ENCODE measurements at regions not wholly inside any gene's neighbourhood (a gene's known extent, or its start where the extent isn't known, plus 50 kb on each side); places are given as distances from the start of the nearest gene placed in this dataset.

DNA sequence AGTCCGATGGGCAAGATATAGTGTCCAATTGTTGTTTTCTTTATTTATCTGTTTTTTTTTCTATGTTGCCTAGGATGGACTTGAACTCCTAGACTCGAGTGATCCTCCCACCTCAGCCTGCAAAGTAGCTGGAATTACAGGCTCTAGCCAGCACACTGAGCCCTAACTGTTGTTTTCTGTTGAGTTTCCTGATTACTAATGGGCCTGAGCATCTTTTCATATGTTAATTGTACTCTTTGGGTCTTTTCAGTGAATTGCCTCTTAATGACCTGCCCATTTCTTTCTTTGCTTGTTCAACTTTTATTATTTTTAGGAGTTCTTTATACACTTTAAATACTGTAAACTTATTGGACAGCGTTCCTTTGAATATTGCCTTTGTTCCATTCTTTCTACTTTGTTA is 213.0 kb downstream of the HS3ST3B1 start (continued):
- TF ChIP-seq, protein P1, sequence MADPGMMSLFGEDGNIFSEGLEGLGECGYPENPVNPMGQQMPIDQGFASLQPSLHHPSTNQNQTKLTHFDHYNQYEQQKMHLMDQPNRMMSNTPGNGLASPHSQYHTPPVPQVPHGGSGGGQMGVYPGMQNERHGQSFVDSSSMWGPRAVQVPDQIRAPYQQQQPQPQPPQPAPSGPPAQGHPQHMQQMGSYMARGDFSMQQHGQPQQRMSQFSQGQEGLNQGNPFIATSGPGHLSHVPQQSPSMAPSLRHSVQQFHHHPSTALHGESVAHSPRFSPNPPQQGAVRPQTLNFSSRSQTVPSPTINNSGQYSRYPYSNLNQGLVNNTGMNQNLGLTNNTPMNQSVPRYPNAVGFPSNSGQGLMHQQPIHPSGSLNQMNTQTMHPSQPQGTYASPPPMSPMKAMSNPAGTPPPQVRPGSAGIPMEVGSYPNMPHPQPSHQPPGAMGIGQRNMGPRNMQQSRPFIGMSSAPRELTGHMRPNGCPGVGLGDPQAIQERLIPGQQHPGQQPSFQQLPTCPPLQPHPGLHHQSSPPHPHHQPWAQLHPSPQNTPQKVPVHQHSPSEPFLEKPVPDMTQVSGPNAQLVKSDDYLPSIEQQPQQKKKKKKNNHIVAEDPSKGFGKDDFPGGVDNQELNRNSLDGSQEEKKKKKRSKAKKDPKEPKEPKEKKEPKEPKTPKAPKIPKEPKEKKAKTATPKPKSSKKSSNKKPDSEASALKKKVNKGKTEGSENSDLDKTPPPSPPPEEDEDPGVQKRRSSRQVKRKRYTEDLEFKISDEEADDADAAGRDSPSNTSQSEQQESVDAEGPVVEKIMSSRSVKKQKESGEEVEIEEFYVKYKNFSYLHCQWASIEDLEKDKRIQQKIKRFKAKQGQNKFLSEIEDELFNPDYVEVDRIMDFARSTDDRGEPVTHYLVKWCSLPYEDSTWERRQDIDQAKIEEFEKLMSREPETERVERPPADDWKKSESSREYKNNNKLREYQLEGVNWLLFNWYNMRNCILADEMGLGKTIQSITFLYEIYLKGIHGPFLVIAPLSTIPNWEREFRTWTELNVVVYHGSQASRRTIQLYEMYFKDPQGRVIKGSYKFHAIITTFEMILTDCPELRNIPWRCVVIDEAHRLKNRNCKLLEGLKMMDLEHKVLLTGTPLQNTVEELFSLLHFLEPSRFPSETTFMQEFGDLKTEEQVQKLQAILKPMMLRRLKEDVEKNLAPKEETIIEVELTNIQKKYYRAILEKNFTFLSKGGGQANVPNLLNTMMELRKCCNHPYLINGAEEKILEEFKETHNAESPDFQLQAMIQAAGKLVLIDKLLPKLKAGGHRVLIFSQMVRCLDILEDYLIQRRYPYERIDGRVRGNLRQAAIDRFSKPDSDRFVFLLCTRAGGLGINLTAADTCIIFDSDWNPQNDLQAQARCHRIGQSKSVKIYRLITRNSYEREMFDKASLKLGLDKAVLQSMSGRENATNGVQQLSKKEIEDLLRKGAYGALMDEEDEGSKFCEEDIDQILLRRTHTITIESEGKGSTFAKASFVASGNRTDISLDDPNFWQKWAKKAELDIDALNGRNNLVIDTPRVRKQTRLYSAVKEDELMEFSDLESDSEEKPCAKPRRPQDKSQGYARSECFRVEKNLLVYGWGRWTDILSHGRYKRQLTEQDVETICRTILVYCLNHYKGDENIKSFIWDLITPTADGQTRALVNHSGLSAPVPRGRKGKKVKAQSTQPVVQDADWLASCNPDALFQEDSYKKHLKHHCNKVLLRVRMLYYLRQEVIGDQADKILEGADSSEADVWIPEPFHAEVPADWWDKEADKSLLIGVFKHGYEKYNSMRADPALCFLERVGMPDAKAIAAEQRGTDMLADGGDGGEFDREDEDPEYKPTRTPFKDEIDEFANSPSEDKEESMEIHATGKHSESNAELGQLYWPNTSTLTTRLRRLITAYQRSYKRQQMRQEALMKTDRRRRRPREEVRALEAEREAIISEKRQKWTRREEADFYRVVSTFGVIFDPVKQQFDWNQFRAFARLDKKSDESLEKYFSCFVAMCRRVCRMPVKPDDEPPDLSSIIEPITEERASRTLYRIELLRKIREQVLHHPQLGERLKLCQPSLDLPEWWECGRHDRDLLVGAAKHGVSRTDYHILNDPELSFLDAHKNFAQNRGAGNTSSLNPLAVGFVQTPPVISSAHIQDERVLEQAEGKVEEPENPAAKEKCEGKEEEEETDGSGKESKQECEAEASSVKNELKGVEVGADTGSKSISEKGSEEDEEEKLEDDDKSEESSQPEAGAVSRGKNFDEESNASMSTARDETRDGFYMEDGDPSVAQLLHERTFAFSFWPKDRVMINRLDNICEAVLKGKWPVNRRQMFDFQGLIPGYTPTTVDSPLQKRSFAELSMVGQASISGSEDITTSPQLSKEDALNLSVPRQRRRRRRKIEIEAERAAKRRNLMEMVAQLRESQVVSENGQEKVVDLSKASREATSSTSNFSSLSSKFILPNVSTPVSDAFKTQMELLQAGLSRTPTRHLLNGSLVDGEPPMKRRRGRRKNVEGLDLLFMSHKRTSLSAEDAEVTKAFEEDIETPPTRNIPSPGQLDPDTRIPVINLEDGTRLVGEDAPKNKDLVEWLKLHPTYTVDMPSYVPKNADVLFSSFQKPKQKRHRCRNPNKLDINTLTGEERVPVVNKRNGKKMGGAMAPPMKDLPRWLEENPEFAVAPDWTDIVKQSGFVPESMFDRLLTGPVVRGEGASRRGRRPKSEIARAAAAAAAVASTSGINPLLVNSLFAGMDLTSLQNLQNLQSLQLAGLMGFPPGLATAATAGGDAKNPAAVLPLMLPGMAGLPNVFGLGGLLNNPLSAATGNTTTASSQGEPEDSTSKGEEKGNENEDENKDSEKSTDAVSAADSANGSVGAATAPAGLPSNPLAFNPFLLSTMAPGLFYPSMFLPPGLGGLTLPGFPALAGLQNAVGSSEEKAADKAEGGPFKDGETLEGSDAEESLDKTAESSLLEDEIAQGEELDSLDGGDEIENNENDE (IDR thresholded peaks at IDR 0.05; ENCODE audit: insufficient replicate concordance, low read length), result peak; percentile 52
- TF ChIP-seq, protein P2, sequence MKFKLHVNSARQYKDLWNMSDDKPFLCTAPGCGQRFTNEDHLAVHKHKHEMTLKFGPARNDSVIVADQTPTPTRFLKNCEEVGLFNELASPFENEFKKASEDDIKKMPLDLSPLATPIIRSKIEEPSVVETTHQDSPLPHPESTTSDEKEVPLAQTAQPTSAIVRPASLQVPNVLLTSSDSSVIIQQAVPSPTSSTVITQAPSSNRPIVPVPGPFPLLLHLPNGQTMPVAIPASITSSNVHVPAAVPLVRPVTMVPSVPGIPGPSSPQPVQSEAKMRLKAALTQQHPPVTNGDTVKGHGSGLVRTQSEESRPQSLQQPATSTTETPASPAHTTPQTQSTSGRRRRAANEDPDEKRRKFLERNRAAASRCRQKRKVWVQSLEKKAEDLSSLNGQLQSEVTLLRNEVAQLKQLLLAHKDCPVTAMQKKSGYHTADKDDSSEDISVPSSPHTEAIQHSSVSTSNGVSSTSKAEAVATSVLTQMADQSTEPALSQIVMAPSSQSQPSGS (IDR thresholded peaks at IDR 0.05; ENCODE audit: low read length), result no peak
- no peak for TF ChIP-seq CBX5 (IDR thresholded peaks at IDR 0.05; ENCODE audit: low read depth, low read length)
- TF ChIP-seq JUN (IDR thresholded peaks at IDR 0.05; ENCODE audit: low read depth, low read length), result 0 out of 2 replicates have a peak, but pooled peaks have one; percentile 40
- TF ChIP-seq SP1 (IDR thresholded peaks at IDR 0.05; ENCODE audit: low read depth, low read length), result 0 out of 2 replicates have a peak, but pooled peaks have one; percentile 26
- no peak for TF ChIP-seq EGR1 (IDR thresholded peaks at IDR 0.05; ENCODE audit: borderline replicate concordance, low read depth, low read length)

Measured in H1 (cell line).